ENCODE measurements at regions not wholly inside any gene's neighbourhood (a gene's known extent, or its start where the extent isn't known, plus 50 kb on each side); places are given as distances from the start of the nearest gene placed in this dataset.

- no peak for ATAC-seq (ENCODE audit: insufficient number of reproducible peaks, low FRiP score, low read depth)
- no peaks in the 10 kb centered on the region for H3K36me3 ChIP-seq
- no peak overlapping the region for H3K27ac ChIP-seq
- no peak for TF ChIP-seq CTCF (IDR thresholded peaks at IDR 0.05)
- no peak overlapping the region for H3K4me3 ChIP-seq
- no peaks in the 10 kb centered on the region for H3K27me3 ChIP-seq (replicated peaks; ENCODE audit: insufficient read depth)
- DNase-seq (ENCODE audit: low spot score), result no peak
- H3K4me1 ChIP-seq (ENCODE audit: control insufficient read depth in 1 of 2, low read depth in 2 of 2), result no peaks in the 10 kb centered on the region
- H3K9me3 ChIP-seq, result no peaks in the 10 kb centered on the region
Observed at GRCh38 chr6:90793771-90794170, 206.9 kb upstream of the MAP3K7 start.

GRCh38 chr6:90790696-90791095, 203.8 kb upstream of the MAP3K7 start:
- no peaks in the 10 kb centered on the region for H3K36me3 ChIP-seq
- no peak overlapping the region for H3K4me3 ChIP-seq
- no peak for DNase-seq (ENCODE audit: low spot score)
- no peak for TF ChIP-seq CTCF (IDR thresholded peaks at IDR 0.05)
- no peak for ATAC-seq (ENCODE audit: insufficient number of reproducible peaks, low FRiP score, low read depth)
- no peaks in the 10 kb centered on the region for H3K27me3 ChIP-seq (replicated peaks; ENCODE audit: insufficient read depth)
- H3K4me1 ChIP-seq (ENCODE audit: control insufficient read depth in 1 of 2, low read depth in 2 of 2), result no peaks in the 10 kb centered on the region
- H3K9me3 ChIP-seq, result no peaks in the 10 kb centered on the region
- no peak overlapping the region for H3K27ac ChIP-seq

- Histone ChIP-seq H3K36me3 (no peaks in the 10 kb centered on the region), H3K4me3 (no peak overlapping the region), H3K4me1 (ENCODE audit: control insufficient read depth in 1 of 2, low read depth in 2 of 2) (no peaks in the 10 kb centered on the region), H3K9me3 (no peaks in the 10 kb centered on the region), H3K27me3 (replicated peaks; ENCODE audit: insufficient read depth) (no peaks in the 10 kb centered on the region), H3K27ac (no peak overlapping the region)
- TF ChIP-seq CTCF (IDR thresholded peaks at IDR 0.05), result no peak
- ATAC-seq (ENCODE audit: insufficient number of reproducible peaks, low FRiP score, low read depth) (no peak), DNase-seq (ENCODE audit: low spot score) (no peak)
Observed at GRCh38 chr6:90790058-90790457, 203.2 kb upstream of the MAP3K7 start.

GRCh38 chr6:90788781-90789180, 201.9 kb upstream of the MAP3K7 start:
- H3K27ac ChIP-seq, result no peak overlapping the region
- H3K4me1 ChIP-seq (ENCODE audit: control insufficient read depth in 1 of 2, low read depth in 2 of 2), result no peaks in the 10 kb centered on the region
- no peak for TF ChIP-seq CTCF (IDR thresholded peaks at IDR 0.05)
- no peak for DNase-seq (ENCODE audit: low spot score)
- no peak overlapping the region for H3K4me3 ChIP-seq
- no peaks in the 10 kb centered on the region for H3K9me3 ChIP-seq
- H3K27me3 ChIP-seq (replicated peaks; ENCODE audit: insufficient read depth), result no peaks in the 10 kb centered on the region
- no peak for ATAC-seq (ENCODE audit: insufficient number of reproducible peaks, low FRiP score, low read depth)
- H3K36me3 ChIP-seq, result no peaks in the 10 kb centered on the region

GRCh38 chr6:90787446-90787845, 200.6 kb upstream of the MAP3K7 start:
- TF ChIP-seq CTCF (IDR thresholded peaks at IDR 0.05), result no peak
- Histone ChIP-seq H3K9me3 (no peaks in the 10 kb centered on the region), H3K27me3 (replicated peaks; ENCODE audit: insufficient read depth) (no peaks in the 10 kb centered on the region), H3K36me3 (no peaks in the 10 kb centered on the region), H3K4me3 (no peak overlapping the region), H3K27ac (no peak overlapping the region), H3K4me1 (ENCODE audit: control insufficient read depth in 1 of 2, low read depth in 2 of 2) (no peaks in the 10 kb centered on the region)
- DNase-seq (ENCODE audit: low spot score) (no peak), ATAC-seq (ENCODE audit: insufficient number of reproducible peaks, low FRiP score, low read depth) (no peak)

All from thoracic aorta (tissue), 2 donors.